K562 (cell line): ENCODE measurements at regions not wholly inside any gene's neighbourhood (a gene's known extent, or its start where the extent isn't known, plus 50 kb on each side); places are given as distances from the start of the nearest gene placed in this dataset.

Experiments used
- GABPA ChIP-seq: fragments of 200-800 bp; sonication (Bioruptor generic); conservative IDR thresholded peaks from 2 replicates; pipeline ENCODE4 v1.6.1; 2016; ENCODE audit warnings: low read depth, missing genetic modification characterization, missing compliant biosample characterization
- KDM4B ChIP-seq, 2 experiments: fragments of 450-650 bp in 1 of 2; sonication (generic) in 1 of 2; IDR thresholded peaks; 2 replicates each; pipeline ENCODE4 v1.6.1; 2016 to 2017; ENCODE audit warnings: borderline replicate concordance in 2 of 2, antibody characterized with exemption in 1 of 2, low read depth in 1 of 2, mild to moderate bottlenecking in 1 of 2

DNA sequence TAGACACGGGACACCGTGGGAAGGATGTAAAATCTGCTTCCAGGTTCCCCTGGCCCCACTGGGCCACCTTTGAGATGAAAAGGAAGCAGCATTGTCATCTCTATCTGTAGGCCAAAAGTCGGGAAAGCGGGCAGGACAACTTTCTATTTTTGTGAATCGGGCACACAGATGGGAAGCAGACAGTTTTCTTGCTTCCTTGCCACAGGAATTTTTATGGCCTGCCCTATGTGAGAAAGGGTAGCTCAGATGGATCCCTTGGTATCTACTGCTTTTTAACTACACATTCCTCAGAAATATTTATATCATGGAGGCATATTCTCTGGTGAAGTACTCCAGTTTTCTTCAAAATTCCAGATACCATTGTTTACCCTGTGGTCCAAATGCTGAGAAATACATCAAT, 735.5 kb downstream of the CBLN2 start:
- TF ChIP-seq GABPA (tag) (no peak), KDM4B (IDR thresholded peaks at IDR 0.05; ENCODE audit: borderline replicate concordance in 2 of 2, low read depth in 1 of 2) (no peak)
